ENCODE measurements at regions not wholly inside any gene's neighbourhood (a gene's known extent, or its start where the extent isn't known, plus 50 kb on each side); places are given as distances from the start of the nearest gene placed in this dataset.

GRCh38 chr11:15336021-15336420 lies 221.3 kb downstream of the INSC start:
- Histone ChIP-seq H3K4me1 (replicated peaks in 1 of 2; ENCODE audit: control insufficient read depth in 2 of 2, insufficient read depth in 2 of 2, low read length in 2 of 2) (no peaks in the 10 kb centered on the region), H2AFZ (ENCODE audit: low read depth, low read length) (no peak overlapping the region), H3K27ac (ENCODE audit: extremely low read depth, low read depth, low read length) (no peak overlapping the region), H3K27me3 (ENCODE audit: control insufficient read depth in 2 of 2, insufficient read depth in 2 of 2, low read length in 2 of 2) (no peaks in the 10 kb centered on the region), H3K9me1 (ENCODE audit: control insufficient read depth, insufficient read depth, low read length) (no peaks in the 10 kb centered on the region), H3K4me2 (ENCODE audit: insufficient read depth, low read length) (no peak overlapping the region), H3K79me2 (ENCODE audit: control insufficient read depth, insufficient read depth, low read length) (no peaks in the 10 kb centered on the region), H3K9ac (ENCODE audit: insufficient read depth in 1 of 2, low read depth in 2 of 2, low read length in 2 of 2) (no peak overlapping the region), H3K36me3 (ENCODE audit: control insufficient read depth, insufficient read depth, low read length) (no peaks in the 10 kb centered on the region), H3K9me3 (replicated peaks; ENCODE audit: control insufficient read depth, insufficient read depth, low read depth, low read length) (no peaks in the 10 kb centered on the region), H3K4me3 (no peak overlapping the region), H4K20me1 (replicated peaks; ENCODE audit: control insufficient read depth, insufficient read depth, low read length) (no peaks in the 10 kb centered on the region; the same call in 1 of the 2 replicates)
- WGBS (ENCODE audit: insufficient coverage, low coverage, missing lambda C conversion rate) = 0% methylated on average over 3 of the region's 3 CpGs
- in situ Hi-C loops (cut with MboI) (no loop called here), intact Hi-C loops (cut with micrococcal nuclease) (no loop called here)
- POLR2A ChIA-PET = interaction anchor here (0.9 kb wide), 1 partner anchor 32 kb away, joined by 3 read pairs; no protein-coding TSS in a partner anchor
- FAIRE-seq (no peak), ATAC-seq (no peak), DNase-seq (ENCODE audit: extremely low read depth in 1 of 4, low spot score in 3 of 4) (no peak)
- CTCF ChIA-PET (ENCODE audit: low intra/inter-chr PET ratio) = no interaction called here
- no peak for TF ChIP-seq ZBTB43 (CRISPR knock-in tag; IDR thresholded peaks at IDR 0.05)
- no peak for TF ChIP-seq GATAD2A (IDR thresholded peaks at IDR 0.05)
- TF ChIP-seq SPI1 (IDR thresholded peaks at IDR 0.05; ENCODE audit: borderline replicate concordance, low read depth, low read length) = no peak
- TF ChIP-seq ZNF121 (CRISPR knock-in tag; conservative IDR thresholded peaks at IDR 0.05) = no peak
- no peak for TF ChIP-seq ZBED1 (IDR thresholded peaks at IDR 0.05)
- TF ChIP-seq ZBTB1 (CRISPR knock-in tag; IDR thresholded peaks at IDR 0.05; ENCODE audit: borderline replicate concordance, low read depth) = no peak
- BruUV-seq (replicated peaks) = no TSS peak

GRCh38 chr11:15339302-15339701 lies 224.6 kb downstream of the INSC start:
- BruUV-seq (replicated peaks) = no TSS peak
- Histone ChIP-seq H4K20me1 (replicated peaks; ENCODE audit: control insufficient read depth, insufficient read depth, low read length) (no peaks in the 10 kb centered on the region; the same call in 1 of the 2 replicates), H3K9me3 (replicated peaks; ENCODE audit: control insufficient read depth, insufficient read depth, low read depth, low read length) (no peaks in the 10 kb centered on the region), H3K36me3 (ENCODE audit: control insufficient read depth, insufficient read depth, low read length) (no peaks in the 10 kb centered on the region), H3K4me1 (replicated peaks in 1 of 2; ENCODE audit: control insufficient read depth in 2 of 2, insufficient read depth in 2 of 2, low read length in 2 of 2) (no peaks in the 10 kb centered on the region), H2AFZ (ENCODE audit: low read depth, low read length) (no peak overlapping the region), H3K27ac (ENCODE audit: extremely low read depth, low read depth, low read length) (no peak overlapping the region), H3K4me2 (ENCODE audit: insufficient read depth, low read length) (no peak overlapping the region), H3K9ac (ENCODE audit: insufficient read depth in 1 of 2, low read depth in 2 of 2, low read length in 2 of 2) (no peak overlapping the region), H3K4me3 (no peak overlapping the region), H3K9me1 (ENCODE audit: control insufficient read depth, insufficient read depth, low read length) (no peaks in the 10 kb centered on the region), H3K27me3 (ENCODE audit: control insufficient read depth in 2 of 2, insufficient read depth in 2 of 2, low read length in 2 of 2) (no peaks in the 10 kb centered on the region), H3K79me2 (ENCODE audit: control insufficient read depth, insufficient read depth, low read length) (no peaks in the 10 kb centered on the region)
- DNase-seq (ENCODE audit: extremely low read depth in 1 of 4, low spot score in 3 of 4) = no peak
- in situ Hi-C loops (cut with MboI) = no loop called here
- ATAC-seq = no peak
- intact Hi-C loops (cut with micrococcal nuclease) = no loop called here
- POLR2A ChIA-PET = no interaction called here
- CTCF ChIA-PET (ENCODE audit: low intra/inter-chr PET ratio) = no interaction called here
- FAIRE-seq = no peak
- WGBS (ENCODE audit: insufficient coverage, low coverage, missing lambda C conversion rate) = 6% methylated on average over 1 of the region's 1 CpG
- TF ChIP-seq FOXP4 (CRISPR knock-in tag; IDR thresholded peaks at IDR 0.05; ENCODE audit: borderline replicate concordance) (no peak), ZNF398 (CRISPR knock-in tag; IDR thresholded peaks at IDR 0.05) (no peak), GTF2E2 (tag; IDR thresholded peaks at IDR 0.05) (no peak), ZNF717 (CRISPR knock-in tag; IDR thresholded peaks at IDR 0.05) (no peak), ZNF507 (tag; conservative IDR thresholded peaks at IDR 0.05) (no peak), CREB1 (IDR thresholded peaks at IDR 0.05) (no peak), CREB1 (CRISPR knock-in tag; IDR thresholded peaks at IDR 0.05) (no peak), TCF7 (IDR thresholded peaks at IDR 0.05; ENCODE audit: borderline replicate concordance) (no peak)
